ENCODE measurements at regions not wholly inside any gene's neighbourhood (a gene's known extent, or its start where the extent isn't known, plus 50 kb on each side); places are given as distances from the start of the nearest gene placed in this dataset.
A peak's percentile ranks its signal among the peaks of the same experiment; 100 is the strongest.

- Histone ChIP-seq H3K4me3 (ENCODE audit: low read length) (no peak overlapping the region), H3K4me1 (ENCODE audit: control insufficient read depth, insufficient read depth, low read length) (peaks cover 12% of the 10 kb centered on the region), H3K9ac (ENCODE audit: low read length) (no peak overlapping the region), H3K27ac (ENCODE audit: low read depth, low read length) (peak overlapping the region; percentile 70), H3K27me3 (ENCODE audit: control insufficient read depth, insufficient read depth, low read length) (no peaks in the 10 kb centered on the region), H3K36me3 (ENCODE audit: control insufficient read depth, insufficient read depth, low read length) (no peaks in the 10 kb centered on the region)
Measured at GRCh38 chrX:68995386-68995779, 166.6 kb downstream of the EFNB1 start.

DNA sequence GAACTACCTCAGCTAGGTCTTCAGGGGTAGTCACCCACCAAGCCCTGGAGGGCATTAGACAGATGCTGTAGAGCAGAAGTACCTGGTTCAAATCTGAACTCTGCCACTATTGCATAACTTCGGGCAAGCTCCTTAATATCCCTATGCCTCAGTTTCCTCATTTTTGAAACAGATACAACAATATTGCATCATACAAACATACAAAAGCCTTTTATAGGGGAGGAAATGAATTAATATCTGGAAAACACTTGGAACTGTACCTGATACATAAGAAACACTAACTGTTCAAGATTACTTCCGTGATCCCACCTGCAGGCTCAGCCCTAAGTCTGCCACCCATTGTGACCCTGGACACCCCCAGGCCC is 166.1 kb downstream of the EFNB1 start:
- H3K27me3 ChIP-seq (ENCODE audit: control insufficient read depth, insufficient read depth, low read length): no peaks in the 10 kb centered on the region
- H3K9ac ChIP-seq (ENCODE audit: low read length): no peak overlapping the region
- no peak overlapping the region for H3K4me3 ChIP-seq (ENCODE audit: low read length)
- no peaks in the 10 kb centered on the region for H3K36me3 ChIP-seq (ENCODE audit: control insufficient read depth, insufficient read depth, low read length)
- peaks cover 12% of the 10 kb centered on the region for H3K4me1 ChIP-seq (ENCODE audit: control insufficient read depth, insufficient read depth, low read length)
- no peak overlapping the region for H3K27ac ChIP-seq (ENCODE audit: low read depth, low read length)

- no peak overlapping the region for H3K27ac ChIP-seq (ENCODE audit: low read depth, low read length)
- no peak overlapping the region for H3K9ac ChIP-seq (ENCODE audit: low read length)
- H3K36me3 ChIP-seq (ENCODE audit: control insufficient read depth, insufficient read depth, low read length): no peaks in the 10 kb centered on the region
- no peak overlapping the region for H3K4me3 ChIP-seq (ENCODE audit: low read length)
- peaks cover 12% of the 10 kb centered on the region for H3K4me1 ChIP-seq (ENCODE audit: control insufficient read depth, insufficient read depth, low read length)
- H3K27me3 ChIP-seq (ENCODE audit: control insufficient read depth, insufficient read depth, low read length): no peaks in the 10 kb centered on the region
Measured at GRCh38 chrX:68994135-68994890, 165.5 kb downstream of the EFNB1 start.

DNA sequence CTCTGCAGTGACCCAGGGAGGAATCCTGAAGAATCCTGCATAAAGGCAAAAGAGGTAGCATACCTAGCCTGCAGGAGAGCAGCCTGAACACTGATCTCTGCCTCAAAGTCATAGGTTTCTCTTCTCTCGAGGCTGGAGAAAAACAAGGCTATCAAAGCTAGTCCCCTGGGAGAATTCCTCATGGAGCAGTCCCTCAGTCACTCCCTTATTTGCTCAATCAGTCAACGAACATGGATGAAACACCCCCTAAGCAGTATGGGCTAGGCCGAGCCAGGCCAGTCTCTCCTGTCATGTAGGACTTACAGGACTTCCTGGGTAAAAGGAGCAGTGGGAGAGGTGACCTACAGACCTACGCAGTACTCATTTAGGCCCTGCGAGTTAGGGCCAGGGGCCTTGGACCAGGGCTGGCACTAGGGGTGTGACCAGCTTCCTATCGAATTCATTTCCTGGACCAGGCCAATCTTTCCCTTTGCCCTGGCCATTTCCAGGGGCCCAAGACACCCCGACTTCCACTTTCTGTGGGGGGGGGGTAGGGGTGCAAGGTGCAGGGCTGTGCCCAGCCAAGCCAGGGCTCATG is 164.1 kb downstream of the EFNB1 start:
- H3K4me1 ChIP-seq (ENCODE audit: control insufficient read depth, insufficient read depth, low read length): peaks cover 12% of the 10 kb centered on the region
- no peak overlapping the region for H3K27ac ChIP-seq (ENCODE audit: low read depth, low read length)
- H3K4me3 ChIP-seq (ENCODE audit: low read length): no peak overlapping the region
- H3K9ac ChIP-seq (ENCODE audit: low read length): no peak overlapping the region
- H3K36me3 ChIP-seq (ENCODE audit: control insufficient read depth, insufficient read depth, low read length): no peaks in the 10 kb centered on the region
- H3K27me3 ChIP-seq (ENCODE audit: control insufficient read depth, insufficient read depth, low read length): no peaks in the 10 kb centered on the region

- Histone ChIP-seq H3K4me1 (ENCODE audit: control insufficient read depth, insufficient read depth, low read length) (peaks cover 5% of the 10 kb centered on the region), H3K9ac (ENCODE audit: low read length) (no peak overlapping the region), H3K27me3 (ENCODE audit: control insufficient read depth, insufficient read depth, low read length) (no peaks in the 10 kb centered on the region), H3K27ac (ENCODE audit: low read depth, low read length) (no peak overlapping the region), H3K36me3 (ENCODE audit: control insufficient read depth, insufficient read depth, low read length) (no peaks in the 10 kb centered on the region), H3K4me3 (ENCODE audit: low read length) (no peak overlapping the region)
Measured at GRCh38 chrX:68991691-68992345, 163.0 kb downstream of the EFNB1 start.

DNA sequence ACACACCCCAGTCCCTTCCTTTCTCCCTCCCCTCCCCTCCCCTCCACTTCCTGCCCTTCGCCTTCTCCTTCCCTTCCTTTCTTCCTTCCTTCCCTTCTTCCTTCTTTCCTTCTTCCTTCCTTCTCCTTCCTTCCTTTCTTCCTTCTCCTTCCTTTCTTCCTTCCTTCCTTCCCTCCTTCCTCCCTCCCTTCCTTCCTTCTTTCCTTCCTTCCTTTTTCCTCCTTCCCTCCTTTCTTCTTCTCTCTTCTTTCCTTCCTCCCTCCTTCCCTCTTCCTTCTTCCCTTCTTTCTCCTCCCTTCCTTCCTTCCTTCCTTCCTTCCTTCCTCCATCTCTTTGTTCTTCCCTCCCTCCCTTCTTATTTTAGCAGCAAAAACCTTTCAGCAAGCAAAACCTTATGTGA is 162.1 kb downstream of the EFNB1 start:
- Histone ChIP-seq H3K4me3 (ENCODE audit: low read length) (no peak overlapping the region), H3K27ac (ENCODE audit: low read depth, low read length) (no peak overlapping the region), H3K36me3 (ENCODE audit: control insufficient read depth, insufficient read depth, low read length) (no peaks in the 10 kb centered on the region), H3K9ac (ENCODE audit: low read length) (no peak overlapping the region), H3K27me3 (ENCODE audit: control insufficient read depth, insufficient read depth, low read length) (no peaks in the 10 kb centered on the region), H3K4me1 (ENCODE audit: control insufficient read depth, insufficient read depth, low read length) (peaks cover 5% of the 10 kb centered on the region)

- Histone ChIP-seq H3K27me3 (ENCODE audit: control insufficient read depth, insufficient read depth, low read length) (no peaks in the 10 kb centered on the region), H3K4me1 (ENCODE audit: control insufficient read depth, insufficient read depth, low read length) (no peaks in the 10 kb centered on the region), H3K4me3 (ENCODE audit: low read length) (no peak overlapping the region), H3K9ac (ENCODE audit: low read length) (no peak overlapping the region), H3K27ac (ENCODE audit: low read depth, low read length) (peak overlapping the region; percentile 55), H3K36me3 (ENCODE audit: control insufficient read depth, insufficient read depth, low read length) (no peaks in the 10 kb centered on the region)
Measured at GRCh38 chrX:68989865-68990606, 161.2 kb downstream of the EFNB1 start.

GRCh38 chrX:68989456-68989855 is 160.6 kb downstream of the EFNB1 start:
- Histone ChIP-seq H3K36me3 (ENCODE audit: control insufficient read depth, insufficient read depth, low read length) (no peaks in the 10 kb centered on the region), H3K4me1 (ENCODE audit: control insufficient read depth, insufficient read depth, low read length) (no peaks in the 10 kb centered on the region), H3K27me3 (ENCODE audit: control insufficient read depth, insufficient read depth, low read length) (no peaks in the 10 kb centered on the region), H3K4me3 (ENCODE audit: low read length) (no peak overlapping the region), H3K9ac (ENCODE audit: low read length) (no peak overlapping the region), H3K27ac (ENCODE audit: low read depth, low read length) (peak overlapping the region; percentile 27)

GRCh38 chrX:68988865-68989264 is 160.0 kb downstream of the EFNB1 start:
- no peak overlapping the region for H3K4me3 ChIP-seq (ENCODE audit: low read length)
- no peaks in the 10 kb centered on the region for H3K36me3 ChIP-seq (ENCODE audit: control insufficient read depth, insufficient read depth, low read length)
- no peaks in the 10 kb centered on the region for H3K27me3 ChIP-seq (ENCODE audit: control insufficient read depth, insufficient read depth, low read length)
- no peaks in the 10 kb centered on the region for H3K4me1 ChIP-seq (ENCODE audit: control insufficient read depth, insufficient read depth, low read length)
- H3K9ac ChIP-seq (ENCODE audit: low read length): no peak overlapping the region
- no peak overlapping the region for H3K27ac ChIP-seq (ENCODE audit: low read depth, low read length)

GRCh38 chrX:68985135-68985755 is 156.4 kb downstream of the EFNB1 start:
- H3K9ac ChIP-seq (ENCODE audit: low read length): no peak overlapping the region
- no peak overlapping the region for H3K4me3 ChIP-seq (ENCODE audit: low read length)
- H3K4me1 ChIP-seq (ENCODE audit: control insufficient read depth, insufficient read depth, low read length): no peaks in the 10 kb centered on the region
- no peaks in the 10 kb centered on the region for H3K27me3 ChIP-seq (ENCODE audit: control insufficient read depth, insufficient read depth, low read length)
- H3K36me3 ChIP-seq (ENCODE audit: control insufficient read depth, insufficient read depth, low read length): no peaks in the 10 kb centered on the region
- no peak overlapping the region for H3K27ac ChIP-seq (ENCODE audit: low read depth, low read length)

GRCh38 chrX:68983004-68983857 is 154.4 kb downstream of the EFNB1 start:
- Histone ChIP-seq H3K9ac (ENCODE audit: low read length) (no peak overlapping the region), H3K4me1 (ENCODE audit: control insufficient read depth, insufficient read depth, low read length) (no peaks in the 10 kb centered on the region), H3K36me3 (ENCODE audit: control insufficient read depth, insufficient read depth, low read length) (no peaks in the 10 kb centered on the region), H3K27ac (ENCODE audit: low read depth, low read length) (no peak overlapping the region), H3K27me3 (ENCODE audit: control insufficient read depth, insufficient read depth, low read length) (no peaks in the 10 kb centered on the region), H3K4me3 (ENCODE audit: low read length) (no peak overlapping the region)
